Liver (tissue), 3 donors: ENCODE measurements at regions not wholly inside any gene's neighbourhood (a gene's known extent, or its start where the extent isn't known, plus 50 kb on each side); places are given as distances from the start of the nearest gene placed in this dataset.

ENCODE experiments used
- ATF3 ChIP-seq: IDR thresholded peaks from 2 replicates; pipeline ENCODE4 v1.6.1; 2016; ENCODE audit warnings: antibody characterized with exemption
- EGR1 ChIP-seq, 2 donors: IDR thresholded peaks; 2 replicates each; pipeline ENCODE4 v1.6.1; 2016 to 2018; ENCODE audit warnings: antibody characterized with exemption in 2 of 2, low read depth in 2 of 2
- FOXA2 ChIP-seq: IDR thresholded peaks from 2 replicates; pipeline ENCODE4 v1.6.1; 2016; ENCODE audit warnings: antibody characterized with exemption
- GABPA ChIP-seq, 2 donors: IDR thresholded peaks in 1 of 2; conservative IDR thresholded peaks in 1 of 2; 2 replicates each; pipeline ENCODE4 v1.6.1; 2016; ENCODE audit warnings: antibody characterized with exemption in 2 of 2, mild to moderate bottlenecking in 1 of 2, moderate library complexity in 1 of 2
- HNF4A ChIP-seq, 2 donors: conservative IDR thresholded peaks; 2 replicates each; pipeline ENCODE4 v1.6.1; 2016; ENCODE audit warnings: antibody characterized with exemption in 2 of 2, mild to moderate bottlenecking in 2 of 2
- MAX ChIP-seq: IDR thresholded peaks from 2 replicates; pipeline ENCODE4 v1.6.1; 2016; ENCODE audit warnings: antibody characterized with exemption
- RAD21 ChIP-seq, 2 donors: IDR thresholded peaks; 2 replicates each; pipeline ENCODE4 v1.6.1; 2016; ENCODE audit warnings: antibody characterized with exemption in 2 of 2, mild to moderate bottlenecking in 2 of 2
- REST ChIP-seq: IDR thresholded peaks from 2 replicates; pipeline ENCODE4 v1.6.1; 2016; ENCODE audit warnings: antibody characterized with exemption, mild to moderate bottlenecking
- SP1 ChIP-seq: IDR thresholded peaks from 2 replicates; pipeline ENCODE4 v1.6.1; 2018; ENCODE audit warnings: antibody characterized with exemption, mild to moderate bottlenecking
- TAF1 ChIP-seq: conservative IDR thresholded peaks from 2 replicates; pipeline ENCODE4 v1.6.1; 2016; ENCODE audit warnings: antibody characterized with exemption, mild to moderate bottlenecking
- YY1 ChIP-seq: IDR thresholded peaks from 2 replicates; pipeline ENCODE4 v1.6.1; 2016; ENCODE audit warnings: antibody characterized with exemption, mild to moderate bottlenecking
- ZBTB33 ChIP-seq: IDR thresholded peaks from 2 replicates; pipeline ENCODE4 v1.6.1; 2016; ENCODE audit warnings: antibody characterized with exemption
- TF ChIP-seq, protein P1 (sequence below): fragments of 150-350 bp; IDR thresholded peaks from 2 replicates; pipeline ENCODE4 v1.5.1; 2017; ENCODE audit warnings: improper control_type of control experiment, low read depth, low read length; ENCODE audit not compliant: missing input control
- donor health status: healthy.
- donor health status: healthy.

DNA sequence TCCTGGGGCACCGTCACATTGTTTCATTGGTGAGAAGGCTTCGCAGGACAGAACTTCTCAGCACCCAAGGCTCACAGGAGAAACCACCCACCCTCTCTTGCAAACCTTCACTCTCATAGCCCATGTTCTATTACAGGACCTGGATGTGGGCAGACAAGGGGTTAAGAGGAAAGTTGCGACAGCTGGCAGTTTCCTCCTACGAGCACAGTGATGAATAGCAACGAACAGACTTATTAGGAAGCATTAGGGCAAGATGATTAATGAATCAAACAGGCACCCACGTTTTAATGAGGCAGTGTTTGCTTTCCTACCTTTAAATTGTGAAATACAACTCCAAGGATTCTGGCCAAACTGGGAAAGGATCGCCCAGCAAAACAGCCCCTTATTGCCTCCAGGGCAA is 339.3 kb downstream of the DRD1 start:
- TF ChIP-seq, protein P1, sequence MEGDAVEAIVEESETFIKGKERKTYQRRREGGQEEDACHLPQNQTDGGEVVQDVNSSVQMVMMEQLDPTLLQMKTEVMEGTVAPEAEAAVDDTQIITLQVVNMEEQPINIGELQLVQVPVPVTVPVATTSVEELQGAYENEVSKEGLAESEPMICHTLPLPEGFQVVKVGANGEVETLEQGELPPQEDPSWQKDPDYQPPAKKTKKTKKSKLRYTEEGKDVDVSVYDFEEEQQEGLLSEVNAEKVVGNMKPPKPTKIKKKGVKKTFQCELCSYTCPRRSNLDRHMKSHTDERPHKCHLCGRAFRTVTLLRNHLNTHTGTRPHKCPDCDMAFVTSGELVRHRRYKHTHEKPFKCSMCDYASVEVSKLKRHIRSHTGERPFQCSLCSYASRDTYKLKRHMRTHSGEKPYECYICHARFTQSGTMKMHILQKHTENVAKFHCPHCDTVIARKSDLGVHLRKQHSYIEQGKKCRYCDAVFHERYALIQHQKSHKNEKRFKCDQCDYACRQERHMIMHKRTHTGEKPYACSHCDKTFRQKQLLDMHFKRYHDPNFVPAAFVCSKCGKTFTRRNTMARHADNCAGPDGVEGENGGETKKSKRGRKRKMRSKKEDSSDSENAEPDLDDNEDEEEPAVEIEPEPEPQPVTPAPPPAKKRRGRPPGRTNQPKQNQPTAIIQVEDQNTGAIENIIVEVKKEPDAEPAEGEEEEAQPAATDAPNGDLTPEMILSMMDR: no peak
- TF ChIP-seq EGR1 (IDR thresholded peaks at IDR 0.05; ENCODE audit: low read depth in 2 of 2) (no peak), RAD21 (IDR thresholded peaks at IDR 0.05) (no peak), SP1 (no peak), MAX (no peak), TAF1 (no peak), REST (no peak), FOXA2 (no peak), ZBTB33 (no peak), HNF4A (conservative IDR thresholded peaks at IDR 0.05) (no peak), YY1 (no peak), GABPA (IDR thresholded peaks at IDR 0.05 in 1 of 2, conservative IDR thresholded peaks at IDR 0.05 in 1 of 2) (no peak), ATF3 (no peak)
